Right lobe of liver (tissue), 4 donors: ENCODE measurements at regions not wholly inside any gene's neighbourhood (a gene's known extent, or its start where the extent isn't known, plus 50 kb on each side); places are given as distances from the start of the nearest gene placed in this dataset.

Experiments used
- POLR2A ChIP-seq: fragments of 450-650 bp; IDR thresholded peaks from one replicate; pipeline ENCODE4 v1.6.1; 2017; ENCODE audit warnings: antibody characterized with exemption, mild to moderate bottlenecking
- TF ChIP-seq, protein P1 (sequence below), 4 donors: fragments of 200-600 bp in 3 of 4; fragments of 450-650 bp in 1 of 4; IDR thresholded peaks; one replicate each; pipeline versions ENCODE4 v1.5.1 to v1.8.0; 2016 to 2022; ENCODE audit warnings: antibody characterized with exemption in 4 of 4, mild to moderate bottlenecking in 2 of 4
- donor health status: DM: no; HTN: no; CAD: no.
- donor health status: DM: no; HTN: no; CAD: no.
- donor health status: DM: no; HTN: yes; CAD: no.

DNA sequence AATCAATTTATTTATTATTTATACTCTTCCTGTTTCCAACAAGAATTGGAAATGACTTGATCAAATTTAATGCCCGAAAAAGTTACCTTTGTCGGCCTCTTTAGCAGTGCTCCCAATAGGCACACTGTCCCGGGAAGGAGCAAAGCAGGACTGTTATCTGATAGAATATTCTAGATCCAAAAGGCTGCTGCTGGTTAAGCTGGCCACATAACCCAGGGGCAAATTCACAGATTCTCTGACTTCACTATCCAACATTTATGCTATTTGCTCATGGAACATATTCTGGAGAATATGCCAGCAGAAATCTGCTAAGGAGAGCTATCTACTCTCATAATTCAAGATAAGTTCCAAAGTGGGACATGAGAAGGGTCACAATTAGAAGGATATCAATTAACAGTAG lies 100.2 kb upstream of the DMAC1 start:
- TF ChIP-seq, protein P1, sequence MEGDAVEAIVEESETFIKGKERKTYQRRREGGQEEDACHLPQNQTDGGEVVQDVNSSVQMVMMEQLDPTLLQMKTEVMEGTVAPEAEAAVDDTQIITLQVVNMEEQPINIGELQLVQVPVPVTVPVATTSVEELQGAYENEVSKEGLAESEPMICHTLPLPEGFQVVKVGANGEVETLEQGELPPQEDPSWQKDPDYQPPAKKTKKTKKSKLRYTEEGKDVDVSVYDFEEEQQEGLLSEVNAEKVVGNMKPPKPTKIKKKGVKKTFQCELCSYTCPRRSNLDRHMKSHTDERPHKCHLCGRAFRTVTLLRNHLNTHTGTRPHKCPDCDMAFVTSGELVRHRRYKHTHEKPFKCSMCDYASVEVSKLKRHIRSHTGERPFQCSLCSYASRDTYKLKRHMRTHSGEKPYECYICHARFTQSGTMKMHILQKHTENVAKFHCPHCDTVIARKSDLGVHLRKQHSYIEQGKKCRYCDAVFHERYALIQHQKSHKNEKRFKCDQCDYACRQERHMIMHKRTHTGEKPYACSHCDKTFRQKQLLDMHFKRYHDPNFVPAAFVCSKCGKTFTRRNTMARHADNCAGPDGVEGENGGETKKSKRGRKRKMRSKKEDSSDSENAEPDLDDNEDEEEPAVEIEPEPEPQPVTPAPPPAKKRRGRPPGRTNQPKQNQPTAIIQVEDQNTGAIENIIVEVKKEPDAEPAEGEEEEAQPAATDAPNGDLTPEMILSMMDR (IDR thresholded peaks at IDR 0.05) = no peak
- TF ChIP-seq POLR2A = no peak
